ENCODE measurements at regions not wholly inside any gene's neighbourhood (a gene's known extent, or its start where the extent isn't known, plus 50 kb on each side); places are given as distances from the start of the nearest gene placed in this dataset.

DNA sequence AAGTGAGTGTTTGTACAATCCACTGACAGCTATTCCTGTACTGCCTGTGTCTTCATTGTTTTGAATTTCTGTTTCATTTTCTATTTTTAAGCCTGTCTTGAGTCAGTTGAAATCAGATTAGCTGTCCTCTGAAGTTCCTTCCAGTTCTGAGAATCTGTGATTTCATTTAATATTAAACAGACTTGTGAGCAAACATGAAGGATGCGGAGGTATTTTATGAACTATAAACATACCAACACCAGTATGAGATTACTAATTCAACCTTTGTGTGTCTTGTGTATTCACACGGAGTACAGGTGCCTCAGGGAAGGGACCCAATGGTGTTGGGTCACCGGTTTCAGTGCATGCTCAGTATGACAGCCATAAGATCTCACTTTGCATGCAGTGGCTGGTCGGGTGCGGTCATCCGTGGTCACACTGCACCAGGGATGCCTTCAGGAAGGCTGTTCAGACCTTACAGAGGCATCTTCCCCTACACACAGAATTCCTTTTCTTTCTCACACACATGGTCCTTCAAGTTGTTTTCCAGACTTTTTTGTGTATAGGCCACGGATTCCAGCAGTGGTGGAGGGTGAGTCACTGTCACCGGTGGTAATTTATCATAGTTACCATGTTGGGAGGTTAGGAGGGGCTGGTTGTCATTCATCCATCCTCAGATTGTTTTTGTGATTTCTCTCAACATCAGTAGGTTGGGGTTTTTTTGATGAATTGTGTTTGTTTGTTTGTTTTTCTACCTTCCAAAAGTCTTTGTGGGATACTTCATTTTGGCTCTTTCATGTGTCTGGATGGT, 103.0 kb upstream of the SFSWAP start:
- no peak for TF ChIP-seq EZH2 (IDR thresholded peaks at IDR 0.05; ENCODE audit: borderline replicate concordance, low read length)
- TF ChIP-seq, protein P1, sequence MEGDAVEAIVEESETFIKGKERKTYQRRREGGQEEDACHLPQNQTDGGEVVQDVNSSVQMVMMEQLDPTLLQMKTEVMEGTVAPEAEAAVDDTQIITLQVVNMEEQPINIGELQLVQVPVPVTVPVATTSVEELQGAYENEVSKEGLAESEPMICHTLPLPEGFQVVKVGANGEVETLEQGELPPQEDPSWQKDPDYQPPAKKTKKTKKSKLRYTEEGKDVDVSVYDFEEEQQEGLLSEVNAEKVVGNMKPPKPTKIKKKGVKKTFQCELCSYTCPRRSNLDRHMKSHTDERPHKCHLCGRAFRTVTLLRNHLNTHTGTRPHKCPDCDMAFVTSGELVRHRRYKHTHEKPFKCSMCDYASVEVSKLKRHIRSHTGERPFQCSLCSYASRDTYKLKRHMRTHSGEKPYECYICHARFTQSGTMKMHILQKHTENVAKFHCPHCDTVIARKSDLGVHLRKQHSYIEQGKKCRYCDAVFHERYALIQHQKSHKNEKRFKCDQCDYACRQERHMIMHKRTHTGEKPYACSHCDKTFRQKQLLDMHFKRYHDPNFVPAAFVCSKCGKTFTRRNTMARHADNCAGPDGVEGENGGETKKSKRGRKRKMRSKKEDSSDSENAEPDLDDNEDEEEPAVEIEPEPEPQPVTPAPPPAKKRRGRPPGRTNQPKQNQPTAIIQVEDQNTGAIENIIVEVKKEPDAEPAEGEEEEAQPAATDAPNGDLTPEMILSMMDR (IDR thresholded peaks at IDR 0.05; ENCODE audit: low read length) = no peak

All from OCI-LY1 (cell line).